ENCODE measurements at regions not wholly inside any gene's neighbourhood (a gene's known extent, or its start where the extent isn't known, plus 50 kb on each side); places are given as distances from the start of the nearest gene placed in this dataset.

DNA sequence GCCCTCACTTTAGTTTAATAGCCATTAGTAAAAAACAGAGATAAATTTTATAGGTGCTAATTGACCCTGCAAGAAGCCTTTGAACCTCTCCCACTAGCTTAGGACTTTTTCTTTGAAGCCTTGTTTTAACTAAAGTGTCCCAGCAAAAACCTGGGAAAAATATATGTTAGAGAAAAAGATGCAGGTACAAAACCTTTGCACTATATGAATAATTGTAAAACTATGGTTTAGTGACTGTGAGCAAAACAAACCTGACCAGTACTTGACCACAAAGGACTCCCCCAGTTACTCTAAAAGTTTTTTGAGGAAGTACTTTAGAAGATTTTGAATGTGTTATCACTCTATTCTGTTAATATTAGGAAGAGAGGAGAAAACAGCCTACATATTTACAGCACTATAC, 123.3 kb upstream of the TP63 start:
- no peaks in the 10 kb centered on the region for H3K4me1 ChIP-seq (ENCODE audit: insufficient read depth, low read length)
- DNase-seq = no peak
- CTCF ChIA-PET = no interaction called here
- H3K4me1 Mint-ChIP-seq = peaks cover 5 to 8% (median 6%) of the 10 kb centered on the region in 3 donors
- POLR2A ChIA-PET = no interaction called here
- no peak overlapping the region for H3K4me3 ChIP-seq (ENCODE audit: low read length)
- H3K9me3 ChIP-seq (ENCODE audit: low read length) = no peaks in the 10 kb centered on the region
- H3K27me3 ChIP-seq (ENCODE audit: insufficient read depth, low read length, poor library complexity, severe bottlenecking) = no peaks in the 10 kb centered on the region
- no peak overlapping the region for H3K4me3 Mint-ChIP-seq
- no peak overlapping the region for H3K27ac Mint-ChIP-seq
- H3K27me3 Mint-ChIP-seq = peaks cover 0 to 7% of the 10 kb centered on the region in 2 donors
- H3K9me3 Mint-ChIP-seq = no peaks in the 10 kb centered on the region
- H3K36me3 ChIP-seq (ENCODE audit: insufficient read depth, low read length) = no peaks in the 10 kb centered on the region
- H3K36me3 Mint-ChIP-seq = peaks cover 0 to 4% (median 0%) of the 10 kb centered on the region in 3 donors
- H3K27ac ChIP-seq (ENCODE audit: low read depth, low read length) = no peak overlapping the region

DNA sequence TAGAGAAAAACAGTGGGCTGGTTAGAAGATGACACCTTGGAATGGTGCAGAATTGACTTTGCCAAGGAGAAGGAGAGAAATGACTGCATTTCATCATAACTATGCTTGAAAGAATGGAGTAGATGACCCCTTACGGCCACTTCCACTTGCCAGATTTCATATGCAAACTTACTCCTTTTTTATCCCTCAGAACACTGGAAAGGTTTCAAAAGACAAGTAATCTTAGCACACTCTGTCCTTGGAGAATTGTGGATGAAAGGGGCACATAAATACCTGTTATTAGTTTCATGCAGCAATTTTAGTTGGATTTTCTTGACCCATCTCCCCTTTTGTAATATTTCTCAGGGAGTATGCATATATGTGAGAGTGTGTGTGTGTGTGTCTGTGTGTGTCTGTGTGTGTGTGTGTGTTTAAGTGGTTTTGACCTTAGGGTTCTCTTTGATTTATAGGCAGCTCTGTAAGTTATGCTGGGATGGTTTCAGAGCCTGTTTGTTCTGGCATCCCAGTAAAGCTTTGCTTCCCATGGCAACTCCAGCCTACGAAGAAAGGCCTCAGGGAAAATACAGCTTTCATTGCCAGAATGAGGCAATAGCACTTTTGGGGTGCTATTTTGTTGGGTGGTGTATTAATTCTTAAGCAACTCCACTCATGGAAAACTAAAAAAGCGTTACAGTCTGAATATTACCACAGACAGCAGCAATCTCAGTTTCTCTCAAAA, 122.2 kb upstream of the TP63 start:
- ChIA-PET POLR2A (no interaction called here), CTCF (no interaction called here)

DNA sequence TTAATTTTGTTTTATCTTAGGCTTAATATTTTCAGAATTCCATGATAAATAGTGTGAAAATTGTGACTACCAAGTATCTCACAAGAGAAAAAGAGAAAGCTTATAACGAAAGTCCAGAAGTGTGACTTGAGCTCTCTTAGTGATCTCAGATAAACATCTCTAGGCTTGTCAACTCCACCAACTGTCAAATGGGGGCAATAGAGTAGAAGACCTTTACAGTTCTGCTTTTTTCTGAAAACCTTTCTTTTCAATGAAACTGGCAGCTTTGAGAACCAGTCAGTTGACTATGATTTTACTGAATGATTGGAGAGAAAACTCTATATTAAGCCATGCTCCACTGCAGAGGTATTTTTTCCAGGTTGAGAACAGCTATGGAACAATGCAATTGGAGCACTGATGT, 119.2 kb upstream of the TP63 start:
- Histone ChIP-seq H3K36me3 (ENCODE audit: insufficient read depth, low read length) (no peaks in the 10 kb centered on the region), H3K4me1 (ENCODE audit: insufficient read depth, low read length) (no peaks in the 10 kb centered on the region), H3K9me3 (ENCODE audit: low read length) (no peaks in the 10 kb centered on the region), H3K27me3 (ENCODE audit: insufficient read depth, low read length, poor library complexity, severe bottlenecking) (no peaks in the 10 kb centered on the region), H3K27ac (ENCODE audit: low read depth, low read length) (no peak overlapping the region), H3K4me3 (ENCODE audit: low read length) (no peak overlapping the region)
- Mint-ChIP-seq H3K27me3 (peaks cover 0 to 8% of the 10 kb centered on the region in 2 donors), H3K36me3 (peaks cover 0 to 14% (median 0%) of the 10 kb centered on the region in 3 donors), H3K4me1 (no peaks in the 10 kb centered on the region), H3K4me3 (no peak overlapping the region), H3K27ac (peak overlapping the region in 1 of 8 donors; percentile 10), H3K9me3 (peaks cover 0 to 5% (median 3%) of the 10 kb centered on the region in 5 donors)
- ChIA-PET CTCF (no interaction called here), POLR2A (no interaction called here)
- no peak for DNase-seq

More for the DNA sequence above, 122.2 kb upstream of the TP63 start:
- H3K27ac Mint-ChIP-seq = no peak overlapping the region
- Histone ChIP-seq H3K4me1 (ENCODE audit: insufficient read depth, low read length) (no peaks in the 10 kb centered on the region), H3K36me3 (ENCODE audit: insufficient read depth, low read length) (no peaks in the 10 kb centered on the region), H3K4me3 (ENCODE audit: low read length) (no peak overlapping the region), H3K9me3 (ENCODE audit: low read length) (no peaks in the 10 kb centered on the region), H3K27me3 (ENCODE audit: insufficient read depth, low read length, poor library complexity, severe bottlenecking) (no peaks in the 10 kb centered on the region), H3K27ac (ENCODE audit: low read depth, low read length) (no peak overlapping the region)
- no peak overlapping the region for H3K4me3 Mint-ChIP-seq
- H3K9me3 Mint-ChIP-seq = no peaks in the 10 kb centered on the region
- DNase-seq = no peak
- peaks cover 0 to 7% of the 10 kb centered on the region in 2 donors for H3K27me3 Mint-ChIP-seq
- peaks cover 0 to 4% (median 0%) of the 10 kb centered on the region in 3 donors for H3K36me3 Mint-ChIP-seq
- peaks cover under 1 to 2% (median 1%) of the 10 kb centered on the region in 3 donors for H3K4me1 Mint-ChIP-seq

DNA sequence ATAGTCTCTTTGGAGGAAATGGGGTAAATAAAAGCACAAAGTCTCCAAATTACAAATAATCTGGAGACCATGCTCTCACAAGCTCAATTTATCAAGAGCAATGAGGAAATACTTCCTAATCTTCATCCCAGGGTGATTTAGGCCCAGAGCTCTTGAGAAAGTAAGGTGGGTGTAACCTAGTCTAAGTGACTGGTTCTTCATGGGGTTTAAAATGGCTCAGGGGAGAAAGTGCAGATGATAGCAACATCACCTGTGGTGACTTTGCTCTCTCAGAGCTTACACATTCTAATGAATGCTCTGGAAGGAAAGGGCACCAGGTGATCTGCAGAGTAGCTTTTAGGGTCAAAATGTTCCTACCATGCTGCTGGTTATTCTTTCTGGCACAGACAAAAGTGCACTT, 118.4 kb upstream of the TP63 start:
- peaks cover 0 to 8% of the 10 kb centered on the region in 2 donors for H3K27me3 Mint-ChIP-seq
- peaks cover 0 to 11% (median 4%) of the 10 kb centered on the region in 5 donors for H3K9me3 Mint-ChIP-seq
- Histone ChIP-seq H3K27ac (ENCODE audit: low read depth, low read length) (no peak overlapping the region), H3K4me3 (ENCODE audit: low read length) (no peak overlapping the region), H3K9me3 (ENCODE audit: low read length) (no peaks in the 10 kb centered on the region), H3K27me3 (ENCODE audit: insufficient read depth, low read length, poor library complexity, severe bottlenecking) (no peaks in the 10 kb centered on the region), H3K36me3 (ENCODE audit: insufficient read depth, low read length) (no peaks in the 10 kb centered on the region), H3K4me1 (ENCODE audit: insufficient read depth, low read length) (no peaks in the 10 kb centered on the region)
- H3K27ac Mint-ChIP-seq = no peak overlapping the region
- no peak for DNase-seq
- H3K36me3 Mint-ChIP-seq = peaks cover 0 to 14% (median 0%) of the 10 kb centered on the region in 3 donors
- ChIA-PET POLR2A (no interaction called here), CTCF (no interaction called here)
- no peaks in the 10 kb centered on the region for H3K4me1 Mint-ChIP-seq
- H3K4me3 Mint-ChIP-seq = no peak overlapping the region

GRCh38 chr3:189513281-189514117, 117.7 kb upstream of the TP63 start:
- H3K9me3 Mint-ChIP-seq = peaks cover 4 to 17% (median 8%) of the 10 kb centered on the region in 5 donors
- Histone ChIP-seq H3K27me3 (ENCODE audit: insufficient read depth, low read length, poor library complexity, severe bottlenecking) (no peaks in the 10 kb centered on the region), H3K9me3 (ENCODE audit: low read length) (no peaks in the 10 kb centered on the region), H3K4me3 (ENCODE audit: low read length) (no peak overlapping the region), H3K4me1 (ENCODE audit: insufficient read depth, low read length) (no peaks in the 10 kb centered on the region), H3K27ac (ENCODE audit: low read depth, low read length) (no peak overlapping the region), H3K36me3 (ENCODE audit: insufficient read depth, low read length) (no peaks in the 10 kb centered on the region)
- no peak overlapping the region for H3K27ac Mint-ChIP-seq
- POLR2A ChIA-PET = no interaction called here
- no peak for DNase-seq
- H3K4me1 Mint-ChIP-seq = no peaks in the 10 kb centered on the region
- peaks cover 0 to 8% of the 10 kb centered on the region in 2 donors for H3K27me3 Mint-ChIP-seq
- no peak overlapping the region for H3K4me3 Mint-ChIP-seq
- CTCF ChIA-PET = no interaction called here
- peaks cover 0 to 20% (median 0%) of the 10 kb centered on the region in 3 donors for H3K36me3 Mint-ChIP-seq

- Mint-ChIP-seq H3K9me3 (peaks cover 10 to 30% (median 20%) of the 10 kb centered on the region in 5 donors), H3K27me3 (peaks cover 0 to 2% of the 10 kb centered on the region in 2 donors), H3K27ac (no peak overlapping the region), H3K4me1 (no peaks in the 10 kb centered on the region), H3K36me3 (peaks cover 0 to 29% (median 2%) of the 10 kb centered on the region in 3 donors), H3K4me3 (no peak overlapping the region)
- Histone ChIP-seq H3K4me3 (ENCODE audit: low read length) (no peak overlapping the region), H3K27ac (ENCODE audit: low read depth, low read length) (no peak overlapping the region), H3K36me3 (ENCODE audit: insufficient read depth, low read length) (no peaks in the 10 kb centered on the region), H3K27me3 (ENCODE audit: insufficient read depth, low read length, poor library complexity, severe bottlenecking) (no peaks in the 10 kb centered on the region), H3K9me3 (ENCODE audit: low read length) (peaks cover 3% of the 10 kb centered on the region), H3K4me1 (ENCODE audit: insufficient read depth, low read length) (no peaks in the 10 kb centered on the region)
- DNase-seq = no peak
- ChIA-PET POLR2A (no interaction called here), CTCF (no interaction called here)
These were observed 115.2 kb upstream of the TP63 start for GRCh38 chr3:189516039-189516438.

DNA sequence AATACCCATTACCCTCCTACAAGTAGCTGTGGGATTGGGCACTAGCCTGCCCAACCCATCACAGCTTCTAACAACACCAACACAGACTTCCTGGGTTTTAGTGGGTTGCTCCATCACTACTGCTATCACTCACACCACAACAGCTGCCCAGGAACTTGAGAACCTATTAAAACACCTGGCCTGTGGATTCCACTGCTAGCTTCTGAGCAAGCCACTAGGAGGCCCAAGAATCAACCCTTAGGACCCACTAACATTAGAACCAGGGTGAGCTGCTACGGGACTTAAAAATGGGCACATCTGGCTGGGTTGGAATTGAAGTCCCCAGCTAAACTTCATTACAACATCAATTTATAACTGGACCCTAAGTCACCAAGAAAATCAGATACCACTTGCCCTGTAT, 113.2 kb upstream of the TP63 start:
- DNase-seq = no peak
- ChIA-PET POLR2A (no interaction called here), CTCF (no interaction called here)
- Mint-ChIP-seq H3K4me3 (no peak overlapping the region), H3K36me3 (peaks cover 0 to 29% (median 4%) of the 10 kb centered on the region in 3 donors), H3K27me3 (peaks cover 0 to 2% of the 10 kb centered on the region in 2 donors), H3K27ac (peak overlapping the region in 1 of 8 donors; percentile 51), H3K4me1 (no peaks in the 10 kb centered on the region), H3K9me3 (peaks cover 12 to 30% (median 21%) of the 10 kb centered on the region in 5 donors)
- no peaks in the 10 kb centered on the region for H3K27me3 ChIP-seq (ENCODE audit: insufficient read depth, low read length, poor library complexity, severe bottlenecking)
- no peaks in the 10 kb centered on the region for H3K36me3 ChIP-seq (ENCODE audit: insufficient read depth, low read length)
- H3K4me1 ChIP-seq (ENCODE audit: insufficient read depth, low read length) = no peaks in the 10 kb centered on the region
- no peak overlapping the region for H3K27ac ChIP-seq (ENCODE audit: low read depth, low read length)
- H3K4me3 ChIP-seq (ENCODE audit: low read length) = no peak overlapping the region
- peaks cover 3% of the 10 kb centered on the region for H3K9me3 ChIP-seq (ENCODE audit: low read length)

GRCh38 chr3:189519458-189519857, 111.7 kb upstream of the TP63 start:
- peaks cover 12 to 30% (median 21%) of the 10 kb centered on the region in 5 donors for H3K9me3 Mint-ChIP-seq
- no peak overlapping the region for H3K27ac ChIP-seq (ENCODE audit: low read depth, low read length)
- H3K4me1 Mint-ChIP-seq = no peaks in the 10 kb centered on the region
- no peaks in the 10 kb centered on the region for H3K36me3 ChIP-seq (ENCODE audit: insufficient read depth, low read length)
- no peaks in the 10 kb centered on the region for H3K4me1 ChIP-seq (ENCODE audit: insufficient read depth, low read length)
- H3K4me3 ChIP-seq (ENCODE audit: low read length) = no peak overlapping the region
- no peak for DNase-seq
- ChIA-PET POLR2A (no interaction called here), CTCF (no interaction called here)
- H3K36me3 Mint-ChIP-seq = peaks cover 0 to 29% (median 4%) of the 10 kb centered on the region in 3 donors
- H3K4me3 Mint-ChIP-seq = no peak overlapping the region
- peaks cover 3% of the 10 kb centered on the region for H3K9me3 ChIP-seq (ENCODE audit: low read length)
- H3K27me3 Mint-ChIP-seq = peaks cover 0 to 2% of the 10 kb centered on the region in 2 donors
- H3K27me3 ChIP-seq (ENCODE audit: insufficient read depth, low read length, poor library complexity, severe bottlenecking) = no peaks in the 10 kb centered on the region
- no peak overlapping the region for H3K27ac Mint-ChIP-seq

Measured in CD8-positive, alpha-beta memory T cell (primary cell).